Type B pancreatic cell (in vitro differentiated cells): ENCODE measurements at regions not wholly inside any gene's neighbourhood (a gene's known extent, or its start where the extent isn't known, plus 50 kb on each side); places are given as distances from the start of the nearest gene placed in this dataset.

Experiments
- DNase-seq: peaks from one replicate; pipeline ENCODE4 v3.0.0; 2021; ENCODE audit warnings: mixed read lengths; ENCODE audit not compliant: unreplicated experiment; ENCODE audit errors: extremely low spot score
- H3K27ac Mint-ChIP-seq: 2 replicates; pipeline ENCODE4 v1.8.0; 2021; ENCODE audit warnings: mild to moderate bottlenecking, mixed read lengths
- H3K27me3 Mint-ChIP-seq: 2 replicates; pipeline ENCODE4 v1.8.0; 2021; ENCODE audit warnings: mixed read lengths
- H3K36me3 Mint-ChIP-seq: 2 replicates; pipeline ENCODE4 v1.8.0; 2021; ENCODE audit warnings: mixed read lengths
- H3K4me1 Mint-ChIP-seq: one replicate; pipeline ENCODE4 v1.8.0; 2021; ENCODE audit warnings: mixed read lengths; ENCODE audit not compliant: unreplicated experiment
- H3K4me3 Mint-ChIP-seq: 2 replicates; pipeline ENCODE4 v1.8.0; 2021; ENCODE audit warnings: mild to moderate bottlenecking, mixed read lengths
- H3K9me3 Mint-ChIP-seq: 2 replicates; pipeline ENCODE4 v1.8.0; 2021; ENCODE audit warnings: mixed read lengths
- TF ChIP-seq, protein P1 (sequence below): fragments of 200-600 bp; sonication (generic); conservative IDR thresholded peaks from 2 replicates; pipeline ENCODE4 v1.5.0; 2021; ENCODE audit warnings: antibody characterized with exemption, mild to moderate bottlenecking

DNA sequence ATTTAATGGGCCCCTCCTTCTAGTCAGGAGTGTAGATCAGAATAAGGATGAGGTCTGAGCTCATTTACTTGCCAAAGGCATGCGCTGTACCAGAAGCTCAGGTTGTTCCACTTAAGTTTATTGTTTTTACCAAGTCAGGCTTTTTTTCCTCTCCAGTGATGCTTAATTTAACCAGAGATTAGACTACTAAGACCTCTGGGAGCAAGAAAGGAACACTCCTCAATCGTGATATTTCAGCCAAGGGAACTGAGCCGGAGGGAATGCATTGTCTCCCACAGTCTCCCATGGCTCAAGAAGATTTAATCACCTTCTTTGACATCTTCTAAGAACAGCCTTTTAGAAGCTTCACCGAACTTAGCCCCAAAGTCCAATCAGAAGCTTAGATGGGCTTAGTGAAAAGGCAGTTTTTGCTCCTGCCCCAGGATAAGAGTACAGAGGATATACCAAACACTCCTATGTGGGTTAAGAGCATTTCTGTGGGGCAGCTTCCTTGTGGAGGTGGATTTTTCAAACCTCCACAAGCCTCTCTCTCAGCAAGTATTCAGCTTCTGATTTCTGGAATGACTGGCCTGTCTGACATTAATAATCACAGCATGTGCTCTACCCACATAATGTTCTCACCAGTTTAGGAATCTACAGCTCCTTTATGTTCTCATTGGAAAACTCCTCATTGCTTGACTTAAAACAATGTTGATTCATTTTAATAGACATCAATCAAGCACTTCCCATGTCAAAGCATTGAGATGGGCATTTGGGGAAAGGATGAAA, 322.7 kb downstream of the SUCLA2 start:
- TF ChIP-seq, protein P1, sequence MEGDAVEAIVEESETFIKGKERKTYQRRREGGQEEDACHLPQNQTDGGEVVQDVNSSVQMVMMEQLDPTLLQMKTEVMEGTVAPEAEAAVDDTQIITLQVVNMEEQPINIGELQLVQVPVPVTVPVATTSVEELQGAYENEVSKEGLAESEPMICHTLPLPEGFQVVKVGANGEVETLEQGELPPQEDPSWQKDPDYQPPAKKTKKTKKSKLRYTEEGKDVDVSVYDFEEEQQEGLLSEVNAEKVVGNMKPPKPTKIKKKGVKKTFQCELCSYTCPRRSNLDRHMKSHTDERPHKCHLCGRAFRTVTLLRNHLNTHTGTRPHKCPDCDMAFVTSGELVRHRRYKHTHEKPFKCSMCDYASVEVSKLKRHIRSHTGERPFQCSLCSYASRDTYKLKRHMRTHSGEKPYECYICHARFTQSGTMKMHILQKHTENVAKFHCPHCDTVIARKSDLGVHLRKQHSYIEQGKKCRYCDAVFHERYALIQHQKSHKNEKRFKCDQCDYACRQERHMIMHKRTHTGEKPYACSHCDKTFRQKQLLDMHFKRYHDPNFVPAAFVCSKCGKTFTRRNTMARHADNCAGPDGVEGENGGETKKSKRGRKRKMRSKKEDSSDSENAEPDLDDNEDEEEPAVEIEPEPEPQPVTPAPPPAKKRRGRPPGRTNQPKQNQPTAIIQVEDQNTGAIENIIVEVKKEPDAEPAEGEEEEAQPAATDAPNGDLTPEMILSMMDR = no peak
- Mint-ChIP-seq H3K9me3 (no peaks in the 10 kb centered on the region), H3K36me3 (no peaks in the 10 kb centered on the region), H3K4me3 (peak overlapping the region; percentile 16), H3K27ac (no peak overlapping the region), H3K4me1 (peaks cover 8% of the 10 kb centered on the region), H3K27me3 (no peaks in the 10 kb centered on the region)
- no peak for DNase-seq

DNA sequence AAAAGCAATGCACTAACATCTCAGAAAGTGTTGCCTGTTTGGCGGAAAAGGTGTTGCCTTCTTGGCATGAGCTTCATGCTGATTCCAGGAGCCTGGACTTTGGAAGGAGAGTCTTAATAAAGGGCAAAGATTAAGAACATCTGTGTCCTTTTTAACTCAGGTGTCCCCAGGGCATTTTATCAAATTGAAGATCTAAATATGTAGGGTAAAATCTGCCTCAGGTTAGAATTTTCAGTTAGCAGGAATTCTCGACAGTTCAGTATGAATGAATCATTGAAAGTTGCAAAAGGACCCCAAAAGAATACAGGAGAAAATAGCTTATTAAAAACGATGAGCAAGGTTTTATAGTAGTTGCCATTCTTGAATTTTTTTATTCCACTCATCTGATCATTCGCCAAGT, 325.2 kb downstream of the SUCLA2 start:
- H3K27me3 Mint-ChIP-seq = no peaks in the 10 kb centered on the region
- H3K36me3 Mint-ChIP-seq = no peaks in the 10 kb centered on the region
- TF ChIP-seq, protein P1 = no peak
- H3K4me3 Mint-ChIP-seq = no peak overlapping the region
- DNase-seq = no peak
- peaks cover 17% of the 10 kb centered on the region for H3K4me1 Mint-ChIP-seq
- no peaks in the 10 kb centered on the region for H3K9me3 Mint-ChIP-seq
- no peak overlapping the region for H3K27ac Mint-ChIP-seq

DNA sequence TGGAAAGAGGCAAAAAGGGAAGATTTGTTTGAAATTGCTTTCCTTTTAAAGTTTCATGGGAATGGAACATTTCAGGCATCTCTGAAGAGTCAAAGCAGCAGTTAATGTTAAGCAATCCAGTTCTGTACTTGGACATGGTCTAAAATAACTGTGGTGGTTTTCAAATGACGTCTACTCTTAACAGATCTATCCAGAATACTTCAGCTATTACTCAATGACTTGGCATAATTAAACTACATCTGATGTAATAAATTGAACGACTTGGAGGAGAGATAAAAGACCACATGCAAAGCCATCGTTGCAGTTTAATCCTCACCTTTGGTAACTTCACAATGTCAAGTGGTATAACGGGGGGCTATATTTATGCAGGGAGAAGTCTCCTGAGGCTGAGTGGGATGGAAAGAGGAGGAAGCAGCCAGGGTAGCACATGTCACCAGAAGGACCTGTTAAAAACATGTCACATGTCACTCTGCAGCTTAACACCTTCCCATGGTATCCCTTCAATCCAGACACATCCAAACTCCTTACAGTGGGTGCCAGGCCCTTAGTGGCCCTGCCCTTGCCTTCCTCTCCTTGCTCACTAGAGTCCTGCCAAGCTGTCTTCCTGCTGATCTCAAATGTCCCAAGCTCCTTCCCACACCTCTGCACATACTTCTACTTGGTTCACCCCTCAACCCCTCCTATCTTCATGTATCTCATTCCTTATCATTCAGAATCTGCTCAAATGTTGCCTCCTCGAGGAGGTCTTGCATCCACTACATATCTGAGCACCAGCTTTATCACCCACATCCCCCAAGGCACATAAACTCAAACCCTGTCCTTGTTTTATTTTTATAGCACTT, 327.8 kb downstream of the SUCLA2 start:
- TF ChIP-seq, protein P1 = no peak
- Mint-ChIP-seq H3K4me1 (peaks cover 17% of the 10 kb centered on the region), H3K27me3 (no peaks in the 10 kb centered on the region), H3K4me3 (no peak overlapping the region), H3K36me3 (no peaks in the 10 kb centered on the region), H3K27ac (no peak overlapping the region), H3K9me3 (no peaks in the 10 kb centered on the region)
- DNase-seq = no peak

DNA sequence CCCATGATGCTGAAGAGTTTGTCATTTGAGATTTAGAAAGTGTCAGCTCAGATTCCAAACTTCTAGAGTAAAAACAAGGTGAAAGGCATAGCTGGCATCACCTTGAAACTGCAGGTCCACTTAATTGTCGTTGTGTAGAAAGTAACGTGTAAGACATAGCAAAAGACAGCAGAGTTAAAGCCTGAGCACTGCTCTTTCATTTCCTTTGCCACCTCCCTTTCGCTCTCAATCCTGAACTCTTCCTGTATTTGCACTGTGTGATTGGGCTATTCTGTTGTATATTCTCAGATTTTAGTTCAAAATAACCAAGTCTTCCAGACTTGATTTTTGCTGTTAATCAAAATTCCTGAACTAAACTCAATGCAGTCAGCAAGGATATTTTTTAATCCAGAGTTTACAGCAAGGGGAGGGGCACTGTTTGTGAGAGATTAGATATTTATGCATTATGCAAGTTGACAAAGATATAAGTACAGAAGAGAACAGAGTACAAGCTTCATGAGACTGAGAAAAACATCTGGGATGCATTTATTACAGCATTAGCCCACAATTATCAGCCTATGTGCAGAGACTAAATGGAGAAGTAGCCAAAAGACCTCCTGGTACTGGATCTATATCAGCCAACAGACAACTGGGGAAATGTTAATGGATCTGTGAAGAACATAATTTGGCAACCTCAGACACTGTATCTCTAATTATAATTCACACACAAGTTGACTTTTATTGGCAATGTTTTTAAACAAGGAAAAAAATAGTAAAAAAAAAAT, 328.6 kb downstream of the SUCLA2 start:
- no peak overlapping the region for H3K27ac Mint-ChIP-seq
- TF ChIP-seq, protein P1 = no peak
- no peak overlapping the region for H3K4me3 Mint-ChIP-seq
- H3K4me1 Mint-ChIP-seq = peaks cover 17% of the 10 kb centered on the region
- DNase-seq = no peak
- H3K36me3 Mint-ChIP-seq = no peaks in the 10 kb centered on the region
- H3K27me3 Mint-ChIP-seq = no peaks in the 10 kb centered on the region
- H3K9me3 Mint-ChIP-seq = no peaks in the 10 kb centered on the region

GRCh38 chr13:47671776-47672175, 329.3 kb downstream of the SUCLA2 start:
- Mint-ChIP-seq H3K9me3 (no peaks in the 10 kb centered on the region), H3K27ac (no peak overlapping the region), H3K4me1 (peaks cover 17% of the 10 kb centered on the region), H3K4me3 (no peak overlapping the region), H3K36me3 (no peaks in the 10 kb centered on the region), H3K27me3 (no peaks in the 10 kb centered on the region)
- TF ChIP-seq, protein P1 = no peak
- DNase-seq = no peak
